Posterior cingulate gyrus (tissue), 11 donors: ENCODE measurements at regions not wholly inside any gene's neighbourhood (a gene's known extent, or its start where the extent isn't known, plus 50 kb on each side); places are given as distances from the start of the nearest gene placed in this dataset.
A peak's percentile ranks its signal among the peaks of the same experiment; 100 is the strongest.
"Not testable (repeated sequence)": the region's sequence is repeated elsewhere in the genome, so short reads cannot be mapped to it uniquely, and the experiment has no call there.

Source experiments
- DNase-seq, 10 donors: peaks; one replicate each; pipeline versions ENCODE4 v3.0.0 to v3.0.0-alpha.2; 2020 to 2021; ENCODE audit warnings: mixed read lengths in 3 of 10
- intact Hi-C: fragments of 100-400 bp; cut with DNase I; formaldehyde crosslinking; loops from one replicate; pipeline ENCODE4 v1.15.1; 2023

GRCh38 chr3:87442470-87442869 is 166.1 kb upstream of the POU1F1 start:
- DNase-seq = no peak
- intact Hi-C loops = no loop called here

- intact Hi-C loops = no loop called here
- no peak for DNase-seq
Measured at GRCh38 chr3:87437765-87438164, 161.4 kb upstream of the POU1F1 start.

DNA sequence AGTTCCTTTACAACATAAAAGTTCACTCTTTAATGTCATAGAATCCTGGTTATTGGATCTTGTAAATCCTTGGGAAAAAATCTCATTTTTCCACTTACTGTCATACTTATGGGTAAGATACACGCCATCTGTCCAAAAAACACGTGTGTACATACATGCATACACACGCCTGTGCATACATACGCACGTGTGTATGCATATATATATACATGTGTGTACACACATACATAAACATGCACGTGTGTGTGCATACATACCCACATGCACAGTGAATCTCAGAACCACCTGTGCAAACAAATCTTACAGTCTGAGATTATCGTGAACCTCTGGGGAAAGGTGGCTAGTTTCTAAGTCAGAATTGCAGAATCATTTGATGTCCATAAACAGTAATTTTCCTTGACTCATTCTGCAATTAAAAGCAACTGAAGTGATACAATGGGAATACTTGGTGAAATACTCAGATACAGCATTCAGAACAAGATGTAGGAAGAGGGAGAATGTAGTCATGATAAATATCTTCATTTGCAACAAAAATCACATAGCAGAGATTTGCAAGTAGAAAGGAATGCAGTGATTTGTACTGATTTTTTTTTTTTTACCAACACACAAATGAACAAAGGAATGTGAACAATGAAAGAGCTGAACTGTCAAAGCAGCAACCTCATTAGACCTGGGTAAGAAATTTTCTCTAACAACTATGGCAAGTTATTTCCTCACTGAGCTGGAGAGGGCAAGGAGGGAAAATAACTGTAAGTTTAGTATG is 160.6 kb upstream of the POU1F1 start:
- no peak for DNase-seq
- intact Hi-C loops = no loop called here

DNA sequence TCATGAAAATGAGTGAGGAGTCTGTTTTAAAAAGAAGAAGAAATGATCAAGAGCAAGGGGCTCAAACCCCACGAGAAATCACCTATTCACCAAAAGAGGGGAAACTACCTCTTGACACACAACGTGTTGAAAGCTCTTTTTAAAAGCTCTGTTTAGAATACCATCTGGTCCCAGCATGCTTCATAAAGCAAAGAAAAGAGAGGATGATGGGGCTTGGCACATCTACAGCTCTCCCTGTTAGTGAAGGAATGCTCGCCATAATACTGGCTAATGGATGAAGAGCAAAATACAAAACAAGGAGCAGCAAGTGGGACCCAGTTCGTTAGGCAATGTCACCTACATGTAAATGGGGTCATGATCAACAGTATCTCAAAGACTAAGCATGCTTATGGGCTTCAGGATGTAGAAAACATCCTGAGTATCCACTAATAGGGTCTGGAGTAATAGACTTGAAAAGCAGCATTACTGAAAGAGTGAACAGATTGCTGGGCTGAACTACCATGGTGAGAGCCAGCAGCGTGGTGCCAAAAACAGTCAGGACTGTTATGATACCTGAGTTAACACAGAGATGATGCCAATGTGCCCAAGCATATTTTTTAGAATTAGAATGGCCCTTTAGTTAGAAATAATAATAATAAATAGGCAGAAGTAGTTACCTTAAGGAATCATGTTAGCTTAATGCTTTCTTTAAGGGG is 159.7 kb upstream of the POU1F1 start:
- no peak for DNase-seq
- intact Hi-C loops = no loop called here

DNA sequence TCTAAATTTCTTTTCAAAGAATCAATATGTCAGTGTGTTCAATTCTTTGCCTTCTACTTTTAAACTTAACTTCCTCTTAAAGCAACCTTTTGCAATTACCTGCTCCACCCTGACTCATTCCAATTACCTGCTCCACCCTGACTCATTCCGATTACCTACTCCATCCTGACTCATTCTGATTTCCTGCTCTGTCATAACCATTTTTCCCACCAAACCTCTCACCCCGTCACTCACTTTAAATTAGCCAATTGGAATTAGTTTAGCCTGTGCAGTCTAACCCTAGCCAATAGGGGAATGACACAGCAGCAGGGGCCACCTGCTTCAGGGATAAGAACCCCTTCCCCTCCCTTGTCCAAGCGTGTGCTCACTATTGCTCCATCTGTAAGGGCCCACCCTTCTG is 157.1 kb upstream of the POU1F1 start:
- DNase-seq, intact Hi-C loops: not testable (repeated sequence)

GRCh38 chr3:87426918-87427317 is 150.5 kb upstream of the POU1F1 start:
- DNase-seq = no peak
- intact Hi-C loops = no loop called here

- intact Hi-C loops = no loop called here
- no peak for DNase-seq
Measured at GRCh38 chr3:87425056-87425455, 148.7 kb upstream of the POU1F1 start.

DNA sequence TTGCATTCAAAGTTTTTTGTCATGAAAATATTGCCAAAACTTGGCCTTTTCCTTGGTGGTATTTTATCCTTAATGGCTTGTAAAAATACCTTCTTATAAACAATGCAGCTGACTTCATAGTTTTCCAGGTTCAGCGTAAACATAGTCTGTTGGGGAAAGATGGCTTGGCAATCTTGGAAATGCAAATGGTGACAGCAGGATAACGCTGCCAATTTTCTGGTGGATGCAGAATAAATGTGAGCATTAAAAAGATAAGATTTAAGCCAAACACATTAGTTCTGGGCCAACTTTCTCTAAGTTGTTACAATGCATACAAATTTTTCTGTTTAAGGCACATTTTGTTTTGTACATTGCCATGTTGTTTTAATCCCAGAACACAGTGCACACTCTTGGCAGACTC is 147.0 kb upstream of the POU1F1 start:
- no peak for DNase-seq
- intact Hi-C loops = no loop called here

DNA sequence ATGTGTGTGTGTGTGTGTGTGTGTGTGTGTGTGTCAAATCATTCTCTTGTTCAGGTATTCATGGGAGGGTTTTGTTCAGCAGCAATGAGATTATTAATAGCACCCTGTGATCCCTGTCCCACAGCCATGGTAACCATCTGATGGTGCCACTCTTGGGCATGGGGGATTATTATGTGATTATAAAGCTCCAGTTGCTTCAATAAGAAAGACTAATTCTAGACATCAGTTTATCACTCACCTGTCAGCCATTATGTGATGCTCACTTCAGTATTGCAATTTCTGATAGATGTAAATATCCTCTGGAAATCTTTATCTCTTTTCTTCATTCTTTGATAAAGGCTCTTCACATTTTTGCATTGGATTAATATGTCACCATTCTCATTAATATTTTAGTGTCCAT is 145.9 kb upstream of the POU1F1 start:
- intact Hi-C loops = no loop called here
- no peak for DNase-seq

GRCh38 chr3:87420171-87420570 is 143.8 kb upstream of the POU1F1 start:
- DNase-seq = no peak
- intact Hi-C loops = no loop called here

DNA sequence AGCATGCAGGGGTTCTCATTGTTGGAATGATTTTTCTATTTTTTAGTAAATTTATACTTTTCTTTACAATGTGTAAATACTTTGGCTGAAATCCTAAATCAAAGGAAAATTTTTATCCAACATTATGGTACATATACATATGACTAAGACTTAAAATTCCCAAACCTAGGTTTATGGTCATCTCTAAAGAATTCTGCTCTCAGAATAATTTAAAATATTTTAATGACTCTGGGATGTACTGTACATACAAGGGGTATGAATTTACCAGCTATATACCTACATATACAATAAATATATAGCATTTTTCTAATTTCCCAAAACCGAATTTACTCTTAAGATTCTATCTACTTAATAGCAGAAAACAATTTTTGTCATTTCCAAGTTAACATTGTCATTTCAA is 137.9 kb upstream of the POU1F1 start:
- DNase-seq = no peak
- intact Hi-C loops = no loop called here

GRCh38 chr3:87413814-87414213 is 137.4 kb upstream of the POU1F1 start:
- intact Hi-C loops = no loop called here
- no peak for DNase-seq

GRCh38 chr3:87410110-87410509 is 133.7 kb upstream of the POU1F1 start:
- no peak for DNase-seq
- intact Hi-C loops = no loop called here

DNA sequence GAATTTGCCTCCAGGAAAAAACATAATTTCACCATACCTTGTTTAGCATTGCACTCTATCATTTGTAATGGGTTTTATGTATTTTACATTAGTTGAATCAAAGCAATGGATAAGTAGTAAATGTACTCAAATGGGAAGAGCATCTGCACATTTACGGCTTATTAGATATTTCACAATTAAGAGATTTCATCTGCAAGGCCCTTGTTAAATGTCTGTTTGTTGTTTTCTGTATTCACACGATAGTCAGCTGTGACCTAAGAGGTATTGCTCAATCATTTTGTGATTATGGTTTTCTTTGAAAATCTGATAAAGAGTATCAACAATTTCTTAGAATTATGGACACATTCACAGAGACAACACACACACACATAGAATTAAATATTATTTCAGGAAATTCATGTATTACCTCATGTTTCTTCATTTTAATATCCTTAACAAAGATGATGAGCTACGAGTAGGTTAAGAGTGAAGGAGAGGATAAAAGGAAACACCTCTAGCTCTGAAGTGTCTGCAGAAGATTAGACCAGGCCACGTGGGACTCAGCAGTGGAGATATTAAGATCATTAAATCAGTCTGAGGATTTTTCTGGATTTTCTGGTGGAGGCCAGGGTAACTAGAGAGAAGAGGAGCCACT is 121.9 kb upstream of the POU1F1 start:
- DNase-seq = no peak
- intact Hi-C loops = no loop called here

- intact Hi-C loops = no loop called here
- no peak for DNase-seq
Measured at GRCh38 chr3:87397211-87397610, 120.8 kb upstream of the POU1F1 start.

- DNase-seq = no peak
- intact Hi-C loops = no loop called here
Measured at GRCh38 chr3:87390821-87391220, 114.4 kb upstream of the POU1F1 start.

DNA sequence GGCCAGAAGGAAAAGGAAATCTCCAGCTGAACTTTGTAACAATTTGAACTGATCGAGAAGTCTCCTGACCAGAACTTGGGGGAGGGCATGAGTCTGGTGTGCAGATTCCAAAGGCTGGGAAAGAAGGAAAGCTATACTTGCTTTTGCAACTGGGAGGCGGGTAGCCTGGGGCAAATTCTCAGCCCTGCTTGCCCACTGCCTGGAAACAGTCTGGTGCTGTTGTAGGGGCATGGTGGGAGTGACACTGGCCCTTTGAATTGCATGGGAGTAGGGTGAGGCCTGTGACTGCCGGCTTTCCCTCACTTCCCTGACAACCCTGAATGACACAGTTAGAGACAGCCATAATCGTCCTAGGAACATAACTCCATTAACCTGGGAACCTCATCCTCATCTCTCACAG is 114.0 kb upstream of the POU1F1 start:
- peak in 1 of 10 donors; percentile 71 for DNase-seq
- intact Hi-C loops = no loop called here

GRCh38 chr3:87375231-87375682 is 98.9 kb upstream of the POU1F1 start:
- intact Hi-C loops = no loop called here
- DNase-seq = peak in 3 of 10 donors; percentile 60 to 78 (median 66)

DNA sequence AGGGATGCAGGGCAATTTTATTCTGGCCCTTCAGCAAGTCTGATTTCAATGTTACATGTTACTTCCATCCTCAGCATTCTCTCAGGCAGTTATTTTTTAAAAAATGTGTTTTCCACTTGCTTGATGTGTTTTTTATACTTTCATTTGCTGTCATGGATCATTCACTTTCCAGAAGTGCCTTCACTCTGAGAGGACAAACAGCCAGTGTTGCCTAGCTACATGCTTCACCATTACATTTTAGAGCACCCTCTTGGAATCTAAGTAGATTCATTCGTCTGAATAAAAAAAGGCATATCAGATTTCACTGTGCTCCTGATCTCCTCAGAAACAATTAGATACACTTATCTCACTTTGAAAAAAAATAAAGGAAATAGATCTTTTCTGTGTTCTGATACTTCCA is 93.6 kb upstream of the POU1F1 start:
- intact Hi-C loops = no loop called here
- DNase-seq = no peak

GRCh38 chr3:87367736-87368135 is 91.4 kb upstream of the POU1F1 start:
- DNase-seq = no peak

GRCh38 chr3:87363721-87364120 is 87.3 kb upstream of the POU1F1 start:
- no peak for DNase-seq
- intact Hi-C loops = no loop called here

More at GRCh38 chr3:87367736-87368135, 91.4 kb upstream of the POU1F1 start:
- intact Hi-C loops = no loop called here

- intact Hi-C loops = no loop called here
- no peak for DNase-seq
Measured at GRCh38 chr3:87361956-87362355, 85.6 kb upstream of the POU1F1 start.
